Immature natural killer cell (primary cell): ENCODE measurements at regions not wholly inside any gene's neighbourhood (a gene's known extent, or its start where the extent isn't known, plus 50 kb on each side); places are given as distances from the start of the nearest gene placed in this dataset.
A peak's percentile ranks its signal among the peaks of the same experiment; 100 is the strongest.

ENCODE experiments used
- DNase-seq, 3 donors: peaks; one replicate each; pipeline ENCODE4 v3.0.0; 2022; ENCODE audit warnings: mixed read lengths in 1 of 3
- H3K27ac Mint-ChIP-seq, 6 donors: one replicate each; pipeline ENCODE4 v1.8.0; 2020; ENCODE audit warnings: mixed read lengths in 6 of 6, mild to moderate bottlenecking in 5 of 6, inconsistent platforms in 4 of 6, moderate library complexity in 3 of 6
- H3K27me3 Mint-ChIP-seq, 3 donors: one replicate each; pipeline ENCODE4 v1.8.0; 2020 to 2021; ENCODE audit warnings: low read depth in 3 of 3, mild to moderate bottlenecking in 3 of 3, mixed read lengths in 3 of 3, moderate library complexity in 3 of 3, inconsistent platforms in 1 of 3
- H3K36me3 Mint-ChIP-seq, 3 donors: one replicate each; pipeline ENCODE4 v1.8.0; 2020; ENCODE audit warnings: mixed read lengths in 3 of 3, inconsistent platforms in 2 of 3, mild to moderate bottlenecking in 2 of 3
- H3K4me1 Mint-ChIP-seq, 2 donors: one replicate each; pipeline ENCODE4 v1.8.0; 2020; ENCODE audit warnings: inconsistent platforms in 2 of 2, mild to moderate bottlenecking in 2 of 2, mixed read lengths in 2 of 2, moderate library complexity in 1 of 2
- H3K4me3 Mint-ChIP-seq, 5 donors: one replicate each; pipeline ENCODE4 v1.8.0; 2020; ENCODE audit warnings: mild to moderate bottlenecking in 5 of 5, mixed read lengths in 5 of 5, inconsistent platforms in 3 of 5, moderate library complexity in 3 of 5
- H3K9me3 Mint-ChIP-seq, 6 donors: one replicate each; pipeline ENCODE4 v1.8.0; 2020; ENCODE audit warnings: mild to moderate bottlenecking in 6 of 6, mixed read lengths in 6 of 6, inconsistent platforms in 4 of 6, moderate library complexity in 3 of 6

DNA sequence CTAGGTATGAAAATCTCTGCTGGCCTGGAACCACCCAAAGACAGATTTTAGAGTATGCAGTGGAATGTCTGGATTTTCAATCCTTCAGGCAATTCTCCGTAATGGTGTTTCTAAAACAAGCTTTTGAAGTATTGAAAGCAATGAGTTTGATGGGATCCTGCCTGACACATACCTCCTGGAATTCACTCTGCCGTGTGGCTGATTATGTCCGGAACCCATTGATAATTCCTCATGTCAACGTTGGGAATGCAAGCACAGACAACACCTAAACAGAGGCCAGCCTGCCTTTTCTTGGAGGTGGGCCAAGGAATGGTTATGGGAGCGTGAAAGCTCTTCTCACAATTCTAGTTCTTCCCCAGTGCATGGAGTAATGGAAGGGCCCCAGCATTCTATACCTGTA, 168.9 kb upstream of the HMCN1 start:
- H3K36me3 Mint-ChIP-seq: peaks cover 0 to 4% (median 0%) of the 10 kb centered on the region in 3 donors
- no peak overlapping the region for H3K4me3 Mint-ChIP-seq
- H3K27ac Mint-ChIP-seq: peak overlapping the region in 5 of 6 donors; percentile 19 to 100 (median 99)
- H3K27me3 Mint-ChIP-seq: peaks cover 4 to 11% (median 11%) of the 10 kb centered on the region in 3 donors
- peaks cover 64 to 77% of the 10 kb centered on the region in 2 donors for H3K4me1 Mint-ChIP-seq
- DNase-seq: no peak
- H3K9me3 Mint-ChIP-seq: peaks cover 0 to 2% (median 0%) of the 10 kb centered on the region in 6 donors

DNA sequence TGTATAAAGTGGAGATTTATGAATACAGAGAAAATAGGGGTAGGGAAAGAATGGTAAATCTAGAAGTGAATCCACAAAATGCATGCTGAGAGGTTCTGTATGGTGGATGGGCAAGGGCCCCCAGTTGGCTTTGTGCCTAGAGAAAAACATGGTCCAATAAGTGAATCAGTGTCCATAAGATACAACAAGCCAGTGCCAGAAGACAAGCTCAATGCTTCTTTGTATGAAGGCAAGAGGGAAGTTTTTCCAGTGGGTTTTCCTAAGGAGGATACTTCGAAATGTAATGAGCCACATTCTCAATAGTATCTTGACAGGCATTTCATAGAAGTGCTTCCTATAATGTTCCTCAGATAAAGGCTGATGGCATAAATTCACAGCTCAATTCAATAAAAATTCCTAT, 169.4 kb upstream of the HMCN1 start:
- H3K36me3 Mint-ChIP-seq: peaks cover 0 to 4% (median 0%) of the 10 kb centered on the region in 3 donors
- peaks cover 0 to 2% (median 0%) of the 10 kb centered on the region in 6 donors for H3K9me3 Mint-ChIP-seq
- peak overlapping the region in 4 of 6 donors; percentile 28 to 100 (median 77) for H3K27ac Mint-ChIP-seq
- peaks cover 68 to 79% of the 10 kb centered on the region in 2 donors for H3K4me1 Mint-ChIP-seq
- H3K27me3 Mint-ChIP-seq: peaks cover 4 to 11% (median 11%) of the 10 kb centered on the region in 3 donors
- DNase-seq: no peak
- H3K4me3 Mint-ChIP-seq: no peak overlapping the region

DNA sequence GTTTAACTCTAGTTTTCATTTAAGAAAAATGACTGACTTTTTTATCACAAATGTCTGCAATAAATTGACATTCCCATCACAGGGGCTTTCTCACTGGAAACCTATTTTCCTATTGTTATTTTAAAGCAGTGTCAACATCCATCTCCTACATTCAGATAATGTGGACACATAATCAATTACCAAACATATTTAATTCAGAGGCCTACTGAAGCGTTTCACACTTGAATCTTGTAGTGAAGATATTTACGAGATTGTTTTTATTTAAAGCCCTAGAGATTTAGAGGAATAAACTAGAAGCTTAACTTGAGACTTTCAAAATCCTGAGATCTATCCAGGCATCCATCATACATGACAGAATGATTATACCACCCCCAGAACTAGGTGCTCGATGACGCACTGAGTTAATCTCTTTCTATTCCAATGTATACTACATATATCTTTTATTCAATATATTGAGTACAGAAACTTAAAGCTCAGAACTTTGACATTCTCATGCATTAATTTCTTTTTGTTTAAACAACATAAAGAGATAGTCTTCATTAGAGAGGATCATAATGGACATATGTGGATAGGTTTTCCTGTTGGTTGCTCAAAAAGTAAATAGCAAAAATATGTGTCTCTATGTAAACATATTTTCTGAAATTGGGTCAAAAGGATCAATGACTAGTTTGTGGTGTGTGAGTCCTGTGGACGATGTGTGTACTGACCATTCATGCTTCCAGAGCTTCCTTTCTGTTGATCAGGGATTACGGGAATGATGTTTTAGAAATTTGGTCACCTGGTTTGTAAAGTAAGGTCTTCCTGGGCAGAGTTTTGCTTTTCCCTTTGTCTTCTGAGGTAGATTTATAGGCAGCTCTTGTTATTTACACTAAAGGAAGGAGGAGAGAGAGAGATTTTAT, 171.5 kb upstream of the HMCN1 start:
- Mint-ChIP-seq H3K36me3 (peaks cover 0 to 4% (median 0%) of the 10 kb centered on the region in 3 donors), H3K4me3 (no peak overlapping the region), H3K9me3 (peaks cover 0 to 2% (median 0%) of the 10 kb centered on the region in 6 donors), H3K27me3 (peaks cover 4 to 11% (median 11%) of the 10 kb centered on the region in 3 donors), H3K27ac (peak overlapping the region in 5 of 6 donors; percentile 58 to 96 (median 86)), H3K4me1 (peaks cover 60 to 76% of the 10 kb centered on the region in 2 donors)
- DNase-seq: no peak

DNA sequence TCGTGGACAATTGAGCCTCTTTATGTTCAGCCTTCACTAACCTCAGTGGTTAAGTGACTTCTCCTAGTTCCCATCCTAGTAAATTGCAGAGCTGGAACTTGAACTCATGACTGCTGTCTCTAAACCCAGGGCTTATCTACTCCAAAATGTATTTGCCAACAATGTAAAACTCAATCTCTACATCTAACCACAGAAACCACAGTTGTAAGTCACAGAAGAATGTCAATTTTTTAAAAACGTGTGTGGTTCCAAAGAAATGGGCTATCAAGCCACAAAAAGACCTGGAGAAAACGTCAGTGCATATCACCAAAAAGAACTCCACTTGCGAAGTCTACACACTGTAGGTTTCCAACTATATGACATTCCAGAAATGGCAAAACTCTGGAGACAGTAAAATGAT, 172.6 kb upstream of the HMCN1 start:
- Mint-ChIP-seq H3K4me1 (peaks cover 49 to 65% of the 10 kb centered on the region in 2 donors), H3K4me3 (peak overlapping the region; percentile 41 to 80 (median 71)), H3K36me3 (no peaks in the 10 kb centered on the region), H3K27me3 (peaks cover 0 to 2% (median under 1%) of the 10 kb centered on the region in 3 donors), H3K9me3 (peaks cover 0 to 2% (median 0%) of the 10 kb centered on the region in 6 donors), H3K27ac (peak overlapping the region; percentile 69 to 96 (median 88))
- DNase-seq: peak in 2 of 3 donors; percentile 24 to 41

DNA sequence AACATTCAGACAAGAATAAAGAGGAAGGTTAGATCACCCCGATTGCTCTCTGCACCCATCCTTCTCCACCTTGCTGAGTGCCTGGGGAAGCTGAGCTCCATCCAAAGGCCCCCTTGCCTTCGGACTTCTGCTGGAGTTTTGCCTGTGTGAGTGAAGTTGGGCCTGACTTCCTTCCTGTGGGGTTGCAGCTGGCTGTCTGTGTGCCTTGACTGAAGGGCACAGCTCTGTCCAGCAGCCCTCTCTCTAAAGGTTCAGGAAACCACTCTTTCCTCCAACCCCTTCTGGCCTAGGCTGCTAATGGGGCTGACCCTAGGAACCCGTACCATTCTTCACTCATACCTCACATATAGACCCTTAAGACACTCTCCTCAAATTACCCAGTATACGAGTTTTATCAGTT, 173.4 kb upstream of the HMCN1 start:
- Mint-ChIP-seq H3K9me3 (no peaks in the 10 kb centered on the region), H3K27ac (peak overlapping the region; percentile 86 to 96 (median 92)), H3K4me1 (peaks cover 40 to 56% of the 10 kb centered on the region in 2 donors), H3K27me3 (peaks cover 0 to 2% (median 0%) of the 10 kb centered on the region in 3 donors), H3K36me3 (no peaks in the 10 kb centered on the region), H3K4me3 (peak overlapping the region; percentile 48 to 80 (median 71))
- peak in 2 of 3 donors; percentile 16 to 34 for DNase-seq

DNA sequence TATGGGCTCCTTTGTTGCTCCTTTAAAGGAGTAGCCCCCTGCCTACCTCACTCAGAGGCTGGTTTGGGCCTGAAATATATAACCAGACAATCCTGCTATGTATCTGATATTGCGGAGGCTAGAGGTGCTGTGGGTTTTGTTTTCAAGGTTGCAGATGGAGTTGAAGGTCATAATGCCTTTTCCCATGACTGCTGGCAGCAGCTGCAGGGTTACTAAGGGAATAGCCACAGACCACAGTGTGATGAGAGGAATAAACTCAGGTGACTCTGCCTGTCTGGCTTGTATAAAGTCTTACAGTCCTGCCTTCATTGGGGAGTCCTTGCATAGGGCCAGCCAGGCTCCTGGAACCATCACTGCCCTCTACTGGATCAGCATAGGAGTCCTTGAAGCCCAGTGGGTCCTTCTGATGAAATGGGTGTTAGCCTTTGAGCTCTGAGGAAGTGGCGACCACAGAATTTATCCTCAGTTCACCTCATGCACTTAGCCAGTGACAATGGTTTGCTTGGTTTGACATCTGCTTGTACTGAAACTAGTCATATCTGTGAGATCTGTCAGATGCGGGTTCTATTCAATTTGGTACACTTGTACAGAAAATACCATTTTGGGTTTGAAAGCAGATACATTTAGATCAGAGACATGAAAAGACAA, 174.4 kb upstream of the HMCN1 start:
- H3K36me3 Mint-ChIP-seq: no peaks in the 10 kb centered on the region
- H3K27ac Mint-ChIP-seq: peak overlapping the region; percentile 86 to 96 (median 92)
- DNase-seq: peak; percentile 70 to 83 (median 79)
- peaks cover 37 to 47% of the 10 kb centered on the region in 2 donors for H3K4me1 Mint-ChIP-seq
- H3K4me3 Mint-ChIP-seq: peak overlapping the region; percentile 48 to 80 (median 71)
- H3K27me3 Mint-ChIP-seq: peaks cover 0 to 2% (median 0%) of the 10 kb centered on the region in 3 donors
- no peaks in the 10 kb centered on the region for H3K9me3 Mint-ChIP-seq

DNA sequence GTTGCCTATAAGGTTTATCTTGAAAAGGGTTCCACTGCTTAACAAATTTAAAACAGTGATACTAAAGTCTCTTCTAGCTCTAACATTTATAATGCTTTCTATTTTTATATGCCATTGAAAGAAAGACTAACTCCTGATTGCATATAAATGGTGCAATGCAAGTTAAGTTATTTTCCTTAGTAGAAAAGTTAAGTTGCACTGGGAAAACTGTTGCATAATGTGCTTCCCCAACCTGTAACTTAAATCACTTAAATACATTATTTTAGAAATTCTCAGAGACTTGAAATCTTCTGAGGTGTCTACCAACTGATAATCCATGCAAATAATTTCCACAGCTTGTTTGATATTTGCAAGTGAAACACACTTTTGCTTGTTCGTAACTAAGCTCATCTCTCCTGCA, 175.0 kb upstream of the HMCN1 start:
- Mint-ChIP-seq H3K9me3 (no peaks in the 10 kb centered on the region), H3K4me1 (peaks cover 37 to 50% of the 10 kb centered on the region in 2 donors), H3K27ac (peak overlapping the region in 5 of 6 donors; percentile 86 to 96 (median 91)), H3K27me3 (peaks cover 0 to 2% (median 0%) of the 10 kb centered on the region in 3 donors), H3K4me3 (peak overlapping the region in 2 of 5 donors; percentile 48 to 78), H3K36me3 (no peaks in the 10 kb centered on the region)
- DNase-seq: no peak

DNA sequence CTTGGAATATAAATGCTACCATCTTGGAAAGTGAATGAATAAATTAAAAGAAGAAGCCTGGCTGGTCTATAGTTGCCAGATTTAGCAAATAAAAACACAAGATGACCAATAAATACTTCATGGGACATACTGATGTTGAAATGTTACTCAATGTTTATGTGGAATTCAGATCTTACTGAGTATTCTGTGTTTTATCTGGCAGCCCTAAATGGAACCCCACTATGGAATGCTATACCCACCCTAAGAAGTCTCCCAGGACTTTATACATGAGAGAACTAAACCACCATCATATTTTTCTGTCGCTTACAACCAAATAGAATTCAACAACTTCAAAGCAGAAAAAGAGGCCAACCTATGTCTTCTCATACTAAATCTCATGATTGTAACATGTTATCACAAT, 177.6 kb upstream of the HMCN1 start:
- Mint-ChIP-seq H3K4me1 (peaks cover 28 to 40% of the 10 kb centered on the region in 2 donors), H3K27me3 (peaks cover 0 to 2% (median 2%) of the 10 kb centered on the region in 3 donors), H3K36me3 (peaks cover 0 to 3% (median 0%) of the 10 kb centered on the region in 3 donors)

DNA sequence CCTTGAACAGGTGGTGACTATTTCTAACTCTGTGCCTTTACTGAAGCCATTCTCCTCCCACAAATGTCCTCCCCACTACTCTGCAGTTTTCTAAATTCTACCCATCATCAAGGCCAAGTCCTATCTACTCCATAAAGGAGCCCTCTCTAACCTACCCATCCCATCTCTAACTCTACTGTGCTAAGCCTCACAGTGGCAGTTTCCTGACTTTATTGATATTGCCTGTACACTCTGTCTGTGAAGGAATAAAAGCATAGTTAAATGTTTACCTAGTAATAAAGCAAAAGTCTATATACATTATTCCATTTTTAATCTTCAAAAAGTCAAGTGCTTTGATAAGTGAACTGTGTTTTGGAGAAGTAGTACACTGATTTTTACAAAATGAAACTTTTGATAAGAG, 178.4 kb upstream of the HMCN1 start:
- Mint-ChIP-seq H3K36me3 (peaks cover 0 to 3% (median 0%) of the 10 kb centered on the region in 3 donors), H3K27me3 (peaks cover 0 to 2% (median 2%) of the 10 kb centered on the region in 3 donors), H3K4me1 (peaks cover 20 to 32% of the 10 kb centered on the region in 2 donors), H3K9me3 (no peaks in the 10 kb centered on the region), H3K27ac (no peak overlapping the region), H3K4me3 (no peak overlapping the region)
- no peak for DNase-seq

More for the DNA sequence above, 177.6 kb upstream of the HMCN1 start:
- DNase-seq: no peak
- Mint-ChIP-seq H3K4me3 (no peak overlapping the region), H3K9me3 (no peaks in the 10 kb centered on the region), H3K27ac (no peak overlapping the region)

DNA sequence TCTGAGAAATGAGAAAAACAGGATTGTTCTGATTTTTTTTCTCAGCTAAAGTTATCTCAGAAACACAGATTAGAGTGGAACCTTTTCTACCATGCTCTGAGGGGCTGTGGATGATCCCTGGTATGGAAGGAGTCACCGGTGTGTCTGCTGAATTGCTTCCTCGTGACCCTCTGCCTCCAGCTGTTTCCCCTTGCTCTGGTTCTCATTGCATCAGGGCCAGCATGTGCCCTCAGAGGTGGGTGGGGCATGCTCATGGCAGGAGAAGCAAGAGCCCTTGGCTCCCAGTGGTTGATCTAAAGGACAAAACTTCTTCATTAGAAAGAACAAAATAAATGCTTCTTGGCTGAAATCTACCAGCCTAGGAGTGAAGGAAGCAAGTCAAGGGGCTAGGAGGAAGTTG, 183.2 kb upstream of the HMCN1 start:
- Mint-ChIP-seq H3K4me1 (peaks cover 6 to 25% of the 10 kb centered on the region in 2 donors), H3K9me3 (no peaks in the 10 kb centered on the region), H3K27ac (no peak overlapping the region), H3K27me3 (peaks cover 0 to 2% (median 2%) of the 10 kb centered on the region in 3 donors), H3K4me3 (no peak overlapping the region), H3K36me3 (peaks cover 0 to 7% (median 0%) of the 10 kb centered on the region in 3 donors)
- no peak for DNase-seq

DNA sequence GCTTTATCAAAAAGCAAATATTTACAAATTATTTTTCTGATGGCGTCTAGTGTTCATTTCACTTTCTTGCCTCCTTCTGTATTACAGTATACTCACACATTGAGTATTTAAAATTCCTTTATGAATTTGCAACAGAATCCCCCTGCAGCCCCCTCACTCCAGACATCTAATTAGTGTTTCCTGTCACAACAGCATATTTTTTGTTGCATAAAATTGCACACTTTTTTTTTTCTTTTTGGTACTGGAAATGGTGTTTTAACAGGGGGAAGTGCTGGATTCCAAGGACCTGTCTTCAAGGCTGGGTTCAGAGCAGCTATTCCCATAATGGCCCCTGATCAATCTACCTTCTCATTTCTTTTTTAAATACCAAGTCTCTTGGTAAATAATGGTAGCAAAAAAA, 184.3 kb upstream of the HMCN1 start:
- DNase-seq: no peak
- Mint-ChIP-seq H3K4me3 (no peak overlapping the region), H3K36me3 (peaks cover 0 to 7% (median 0%) of the 10 kb centered on the region in 3 donors), H3K27me3 (peaks cover 0 to 2% (median 2%) of the 10 kb centered on the region in 3 donors), H3K4me1 (peaks cover 9 to 33% of the 10 kb centered on the region in 2 donors), H3K9me3 (no peaks in the 10 kb centered on the region), H3K27ac (no peak overlapping the region)

DNA sequence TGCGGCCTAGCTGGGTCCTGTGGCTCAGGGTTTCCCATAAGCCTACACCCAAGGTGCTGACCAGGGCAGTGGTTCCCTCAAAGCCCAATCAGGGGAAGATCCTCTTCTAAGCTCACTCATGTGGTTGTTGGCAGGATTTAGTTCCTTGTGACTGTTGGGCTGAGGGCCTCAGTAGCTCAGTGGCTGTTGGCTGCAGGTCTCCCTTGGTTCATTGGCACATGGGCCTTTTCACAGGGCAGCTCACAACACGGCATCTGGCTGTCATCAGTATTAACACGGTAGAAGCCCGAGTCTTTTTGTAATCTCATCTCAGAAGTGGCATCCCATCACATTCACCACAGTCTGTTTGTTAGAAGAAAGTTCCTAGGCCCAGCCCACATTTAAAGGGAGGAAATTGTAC, 188.2 kb upstream of the HMCN1 start:
- Mint-ChIP-seq H3K27me3 (peaks cover 0 to 3% (median 0%) of the 10 kb centered on the region in 3 donors), H3K9me3 (no peaks in the 10 kb centered on the region), H3K36me3 (peaks cover 0 to 3% (median 0%) of the 10 kb centered on the region in 3 donors), H3K4me3 (peak overlapping the region in 2 of 5 donors; percentile 33 to 44), H3K27ac (peak overlapping the region in 4 of 6 donors; percentile 10 to 85 (median 24)), H3K4me1 (peaks cover 9 to 28% of the 10 kb centered on the region in 2 donors)
- peak in 1 of 3 donors; percentile 16 for DNase-seq

DNA sequence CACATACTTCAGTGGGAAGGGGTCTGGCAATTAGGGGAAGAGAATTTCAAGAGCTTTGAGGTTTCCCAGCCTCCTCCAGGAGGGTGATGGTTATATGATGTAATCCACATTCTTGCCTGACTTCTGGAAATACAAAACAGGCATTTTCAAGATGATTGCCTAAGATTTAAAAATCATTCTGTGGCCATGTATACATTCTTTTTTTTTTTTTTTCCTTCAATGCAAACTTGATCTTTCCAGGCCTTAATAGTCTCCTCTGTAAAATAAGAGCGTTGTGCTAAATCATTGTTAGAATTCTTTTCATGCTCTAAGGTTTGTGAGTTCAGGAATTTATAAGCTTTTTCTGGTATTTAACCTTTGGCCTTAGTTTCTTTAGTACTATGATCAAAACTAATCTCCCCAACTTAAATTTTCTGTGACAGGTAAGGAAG, 192.3 kb upstream of the HMCN1 start:
- Mint-ChIP-seq H3K9me3 (peaks cover 0 to 3% (median 0%) of the 10 kb centered on the region in 6 donors), H3K4me1 (peaks cover 19 to 31% of the 10 kb centered on the region in 2 donors), H3K4me3 (no peak overlapping the region), H3K36me3 (peaks cover 0 to 6% (median 0%) of the 10 kb centered on the region in 3 donors), H3K27ac (no peak overlapping the region), H3K27me3 (peaks cover 3 to 6% (median 4%) of the 10 kb centered on the region in 3 donors)
- DNase-seq: no peak
